Panc1 (cell line): ENCODE measurements at regions not wholly inside any gene's neighbourhood (a gene's known extent, or its start where the extent isn't known, plus 50 kb on each side); places are given as distances from the start of the nearest gene placed in this dataset.

Experiments
- ATAC-seq: fragments of 200-7000 bp; cut with Tn5 transposase; 2 replicates; pipeline ENCODE4 v1.9.1; 2020; ENCODE audit warnings: mild to moderate bottlenecking, moderate library complexity
- BruUV-seq: library from RNA; stranded (reverse); fragments of 400-500 nt; replicated peaks from 2 replicates; lab custom pipeline; 2021; lab: Mats Ljungman, UMichigan
- CTCF ChIA-PET: fragments of 300-600 bp; sonication (Branson Sonifier 250); formaldehyde crosslinking; loops from one replicate; lab custom pipeline; 2022; ENCODE audit warnings: antibody characterized with exemption; lab: Charles Lee
- POLR2A ChIA-PET: fragments of 300-600 bp; sonication (Branson Sonifier 250); formaldehyde crosslinking; loops from one replicate; lab custom pipeline; 2022; ENCODE audit warnings: antibody characterized with exemption; lab: Charles Lee
- DNase-seq: peaks from one replicate; pipeline ENCODE4 v3.0.0-alpha.2; 2010; ENCODE audit warnings: low read depth, low spot score
- H3K27ac ChIP-seq: 2 replicates; pipeline ENCODE4 v1.5.1; 2011; ENCODE audit warnings: mild to moderate bottlenecking, low read length, inconsistent platforms
- H3K27me3 ChIP-seq: fragments of 200-500 bp; sonication (Bioruptor generic); 2 replicates; pipeline ENCODE4 v1.6.0; 2014; ENCODE audit warnings: low read length, inconsistent platforms; ENCODE audit not compliant: control insufficient read depth, insufficient read depth
- H3K36me3 ChIP-seq: fragments of 200-500 bp; sonication (Bioruptor generic); 2 replicates; pipeline ENCODE4 v1.5.1; 2014; ENCODE audit warnings: inconsistent platforms, mild to moderate bottlenecking, low read length, moderate library complexity; ENCODE audit not compliant: control insufficient read depth, insufficient read depth
- H3K4me1 ChIP-seq: 2 replicates; pipeline ENCODE4 v1.5.1; 2011; ENCODE audit warnings: inconsistent platforms, mild to moderate bottlenecking, low read length, moderate library complexity; ENCODE audit not compliant: control insufficient read depth, insufficient read depth
- H3K4me3 ChIP-seq, 2 experiments: 2 replicates each; pipeline ENCODE4 v1.5.1; 2011 to 2012; ENCODE audit warnings: low read depth in 2 of 2, low read length in 2 of 2, mild to moderate bottlenecking in 2 of 2, inconsistent platforms in 1 of 2, moderate library complexity in 1 of 2
- H3K9me3 ChIP-seq: fragments of 200-500 bp; sonication (Bioruptor generic); 2 replicates; pipeline ENCODE4 v1.5.1; 2014; ENCODE audit warnings: low read depth, mild to moderate bottlenecking, inconsistent platforms, low read length, moderate library complexity; ENCODE audit not compliant: control insufficient read depth, insufficient read depth
- POLR2AphosphoS5 ChIP-seq: IDR thresholded peaks from 2 replicates; pipeline ENCODE4 v1.6.1; 2012; ENCODE audit warnings: mild to moderate bottlenecking, low read depth, low read length, moderate library complexity
- SIN3A ChIP-seq: IDR thresholded peaks from 2 replicates; pipeline ENCODE4 v1.6.1; 2012; ENCODE audit warnings: low read depth, mild to moderate bottlenecking, low read length, moderate library complexity, borderline replicate concordance; ENCODE audit not compliant: insufficient read depth
- TCF7L2 ChIP-seq: IDR thresholded peaks from 2 replicates; pipeline ENCODE4 v1.6.1; 2011; ENCODE audit warnings: mild to moderate bottlenecking, low read depth, low read length, inconsistent platforms
- in situ Hi-C: cut with HindIII; loops from 2 replicates; pipeline ENCODE4 v1.10.0; 2016; ENCODE audit warnings: low sequenced_read_pairs, low pct_unique_long_range_greater_than_20kb
- intact Hi-C: fragments of 100-400 bp; cut with micrococcal nuclease; formaldehyde crosslinking; loops from one replicate; pipeline ENCODE4 v1.10.0; 2022; ENCODE audit not compliant: unreplicated experiment
- TF ChIP-seq, protein P1 (sequence below), 2 experiments: IDR thresholded peaks; 2 replicates each; pipeline ENCODE4 v1.6.1; 2011 to 2012; ENCODE audit warnings: low read depth in 2 of 2, control low read depth in 1 of 2, low read length in 1 of 2, mild to moderate bottlenecking in 1 of 2, moderate library complexity in 1 of 2; ENCODE audit not compliant: insufficient read depth in 1 of 2
- TF ChIP-seq, protein P2 (sequence below): fragments of 450-650 bp; IDR thresholded peaks from 2 replicates; pipeline ENCODE4 v1.5.1; 2017; ENCODE audit warnings: mild to moderate bottlenecking

DNA sequence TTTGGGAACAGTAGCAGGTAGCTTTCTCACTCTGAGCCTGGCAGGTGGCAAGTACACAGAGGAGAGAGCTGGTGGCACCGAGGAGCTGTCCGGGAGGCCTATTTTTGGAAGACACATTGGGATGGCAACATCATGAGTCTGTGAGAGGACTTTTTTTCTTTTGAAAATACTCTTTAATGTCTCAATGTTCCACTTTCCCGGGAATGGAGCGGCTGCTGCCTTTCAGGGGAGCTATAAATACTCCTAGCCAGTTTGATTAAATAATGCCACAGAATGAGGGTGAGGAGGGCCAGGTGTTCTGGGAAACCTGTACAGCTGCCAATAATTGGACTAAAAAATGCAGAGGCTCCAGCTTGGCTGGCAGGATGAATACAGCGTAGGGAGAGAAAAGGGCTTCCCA, 93.3 kb upstream of the COG2 start:
- peaks cover 3% of the 10 kb centered on the region for H3K27me3 ChIP-seq

DNA sequence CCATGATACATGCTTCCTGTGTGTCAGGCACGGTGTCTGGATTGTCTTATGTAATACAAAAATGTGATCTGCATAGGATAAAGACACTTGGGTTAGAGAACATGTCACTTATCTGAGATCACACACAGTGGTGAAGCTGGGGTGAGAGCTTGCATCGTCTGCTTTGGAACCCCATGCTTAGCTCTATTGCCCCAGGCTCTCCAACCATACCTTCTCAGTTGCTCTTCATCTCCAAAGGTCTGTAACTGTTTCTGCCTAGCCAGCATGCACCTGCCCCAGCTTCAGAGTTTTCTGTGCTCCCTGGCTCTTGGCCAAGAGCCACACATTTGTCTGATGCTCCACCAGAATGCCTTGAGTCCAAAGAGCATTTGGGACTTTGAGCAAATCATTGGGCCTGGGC, 93.9 kb upstream of the COG2 start:
- Histone ChIP-seq H3K4me1 (no peaks in the 10 kb centered on the region), H3K9me3 (no peaks in the 10 kb centered on the region), H3K27me3 (peaks cover 3% of the 10 kb centered on the region), H3K4me3 (no peak overlapping the region), H3K27ac (no peak overlapping the region), H3K36me3 (no peaks in the 10 kb centered on the region)
- DNase-seq (no peak), ATAC-seq (no peak)
- intact Hi-C loops: no loop called here
- BruUV-seq: no TSS peak
- in situ Hi-C loops: no loop called here
- CTCF ChIA-PET: interaction anchor here (0.6 kb wide), 1 partner anchor 17 kb away, joined by 3 read pairs; no protein-coding TSS in a partner anchor
- POLR2A ChIA-PET: no interaction called here
- TF ChIP-seq, protein P1, sequence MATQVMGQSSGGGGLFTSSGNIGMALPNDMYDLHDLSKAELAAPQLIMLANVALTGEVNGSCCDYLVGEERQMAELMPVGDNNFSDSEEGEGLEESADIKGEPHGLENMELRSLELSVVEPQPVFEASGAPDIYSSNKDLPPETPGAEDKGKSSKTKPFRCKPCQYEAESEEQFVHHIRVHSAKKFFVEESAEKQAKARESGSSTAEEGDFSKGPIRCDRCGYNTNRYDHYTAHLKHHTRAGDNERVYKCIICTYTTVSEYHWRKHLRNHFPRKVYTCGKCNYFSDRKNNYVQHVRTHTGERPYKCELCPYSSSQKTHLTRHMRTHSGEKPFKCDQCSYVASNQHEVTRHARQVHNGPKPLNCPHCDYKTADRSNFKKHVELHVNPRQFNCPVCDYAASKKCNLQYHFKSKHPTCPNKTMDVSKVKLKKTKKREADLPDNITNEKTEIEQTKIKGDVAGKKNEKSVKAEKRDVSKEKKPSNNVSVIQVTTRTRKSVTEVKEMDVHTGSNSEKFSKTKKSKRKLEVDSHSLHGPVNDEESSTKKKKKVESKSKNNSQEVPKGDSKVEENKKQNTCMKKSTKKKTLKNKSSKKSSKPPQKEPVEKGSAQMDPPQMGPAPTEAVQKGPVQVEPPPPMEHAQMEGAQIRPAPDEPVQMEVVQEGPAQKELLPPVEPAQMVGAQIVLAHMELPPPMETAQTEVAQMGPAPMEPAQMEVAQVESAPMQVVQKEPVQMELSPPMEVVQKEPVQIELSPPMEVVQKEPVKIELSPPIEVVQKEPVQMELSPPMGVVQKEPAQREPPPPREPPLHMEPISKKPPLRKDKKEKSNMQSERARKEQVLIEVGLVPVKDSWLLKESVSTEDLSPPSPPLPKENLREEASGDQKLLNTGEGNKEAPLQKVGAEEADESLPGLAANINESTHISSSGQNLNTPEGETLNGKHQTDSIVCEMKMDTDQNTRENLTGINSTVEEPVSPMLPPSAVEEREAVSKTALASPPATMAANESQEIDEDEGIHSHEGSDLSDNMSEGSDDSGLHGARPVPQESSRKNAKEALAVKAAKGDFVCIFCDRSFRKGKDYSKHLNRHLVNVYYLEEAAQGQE (IDR thresholded peaks at IDR 0.05; ENCODE audit: insufficient read depth in 1 of 2, low read depth in 2 of 2, low read length in 1 of 2): no peak
- no peak for TF ChIP-seq SIN3A
- TF ChIP-seq POLR2AphosphoS5: no peak
- TF ChIP-seq TCF7L2: no peak
- TF ChIP-seq, protein P2, sequence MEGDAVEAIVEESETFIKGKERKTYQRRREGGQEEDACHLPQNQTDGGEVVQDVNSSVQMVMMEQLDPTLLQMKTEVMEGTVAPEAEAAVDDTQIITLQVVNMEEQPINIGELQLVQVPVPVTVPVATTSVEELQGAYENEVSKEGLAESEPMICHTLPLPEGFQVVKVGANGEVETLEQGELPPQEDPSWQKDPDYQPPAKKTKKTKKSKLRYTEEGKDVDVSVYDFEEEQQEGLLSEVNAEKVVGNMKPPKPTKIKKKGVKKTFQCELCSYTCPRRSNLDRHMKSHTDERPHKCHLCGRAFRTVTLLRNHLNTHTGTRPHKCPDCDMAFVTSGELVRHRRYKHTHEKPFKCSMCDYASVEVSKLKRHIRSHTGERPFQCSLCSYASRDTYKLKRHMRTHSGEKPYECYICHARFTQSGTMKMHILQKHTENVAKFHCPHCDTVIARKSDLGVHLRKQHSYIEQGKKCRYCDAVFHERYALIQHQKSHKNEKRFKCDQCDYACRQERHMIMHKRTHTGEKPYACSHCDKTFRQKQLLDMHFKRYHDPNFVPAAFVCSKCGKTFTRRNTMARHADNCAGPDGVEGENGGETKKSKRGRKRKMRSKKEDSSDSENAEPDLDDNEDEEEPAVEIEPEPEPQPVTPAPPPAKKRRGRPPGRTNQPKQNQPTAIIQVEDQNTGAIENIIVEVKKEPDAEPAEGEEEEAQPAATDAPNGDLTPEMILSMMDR: no peak

More for the DNA sequence above, 93.3 kb upstream of the COG2 start:
- Histone ChIP-seq H3K4me3 (no peak overlapping the region), H3K27ac (no peak overlapping the region), H3K9me3 (no peaks in the 10 kb centered on the region), H3K36me3 (no peaks in the 10 kb centered on the region), H3K4me1 (no peaks in the 10 kb centered on the region)
- no peak for ATAC-seq
- TF ChIP-seq TCF7L2: no peak
- TF ChIP-seq, protein P2: no peak
- TF ChIP-seq SIN3A: no peak
- TF ChIP-seq POLR2AphosphoS5: no peak
- TF ChIP-seq, protein P1 (IDR thresholded peaks at IDR 0.05; ENCODE audit: insufficient read depth in 1 of 2, low read depth in 2 of 2, low read length in 1 of 2): no peak
- no peak for DNase-seq
- intact Hi-C loops (no loop called here), in situ Hi-C loops (no loop called here)
- CTCF ChIA-PET: no interaction called here
- no TSS peak for BruUV-seq
- POLR2A ChIA-PET: no interaction called here
